COR-L47 (cell line): ENCODE measurements at regions not wholly inside any gene's neighbourhood (a gene's known extent, or its start where the extent isn't known, plus 50 kb on each side); places are given as distances from the start of the nearest gene placed in this dataset.
A peak's percentile ranks its signal among the peaks of the same experiment; 100 is the strongest.
"Not testable (repeated sequence)": the region's sequence is repeated elsewhere in the genome, so short reads cannot be mapped to it uniquely, and the experiment has no call there.

Source experiments
- DNase-seq: peaks from one replicate; lab custom pipeline; 2025; lab: John Stamatoyannopoulos, UW

DNA sequence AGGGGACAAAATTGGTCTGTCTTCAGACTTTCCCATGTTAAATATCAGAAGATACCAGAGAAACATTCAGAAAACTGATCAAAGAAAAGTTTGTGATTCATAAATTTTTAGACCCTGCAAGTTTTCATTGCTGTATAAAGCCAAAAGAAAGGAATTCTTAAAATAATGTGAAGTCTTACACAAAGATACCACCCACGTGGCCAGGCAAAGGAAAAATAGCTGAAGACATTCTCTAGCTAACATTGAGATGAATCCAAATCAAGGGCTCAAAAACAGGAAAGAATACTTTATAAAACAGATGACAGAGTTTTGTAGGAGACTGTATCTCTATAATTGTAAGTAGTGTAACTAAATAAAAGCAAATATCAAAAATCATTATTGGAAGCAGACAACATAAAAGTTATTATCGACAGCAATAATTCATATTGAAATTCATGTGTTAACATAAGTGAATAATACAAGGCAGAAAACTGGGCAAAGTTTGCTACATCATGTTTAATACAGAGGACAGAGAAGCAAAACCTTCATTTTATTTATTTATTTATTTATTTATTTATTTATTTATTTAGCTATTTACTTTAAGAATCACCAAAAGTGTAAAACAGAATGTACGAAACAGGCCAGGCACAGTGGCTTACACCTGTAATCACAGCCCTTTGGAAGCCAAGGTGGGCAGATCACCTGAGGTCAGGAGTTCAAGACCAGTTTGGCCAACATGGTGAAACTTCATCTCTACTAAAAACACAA is 204.6 kb upstream of the SLIT2 start:
- no peak for DNase-seq

DNA sequence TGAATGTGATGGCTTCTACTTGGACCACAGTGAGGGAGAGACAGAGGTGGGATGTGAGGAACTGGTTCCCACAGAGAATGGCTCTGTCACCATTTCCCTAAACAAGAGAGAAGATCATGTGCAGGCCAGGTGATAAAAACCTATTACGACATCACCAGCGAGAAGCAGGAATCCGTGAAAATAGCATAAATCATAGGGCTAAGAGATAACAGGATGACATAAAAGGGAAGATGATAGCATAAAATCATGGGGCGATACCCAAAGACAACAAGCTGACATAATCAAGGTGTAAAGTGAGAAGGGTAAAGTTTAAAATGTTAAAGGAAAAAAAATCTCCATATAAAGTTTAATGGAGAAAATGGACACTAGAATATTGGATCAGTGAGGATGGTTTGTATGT is 205.5 kb upstream of the SLIT2 start:
- no peak for DNase-seq

DNA sequence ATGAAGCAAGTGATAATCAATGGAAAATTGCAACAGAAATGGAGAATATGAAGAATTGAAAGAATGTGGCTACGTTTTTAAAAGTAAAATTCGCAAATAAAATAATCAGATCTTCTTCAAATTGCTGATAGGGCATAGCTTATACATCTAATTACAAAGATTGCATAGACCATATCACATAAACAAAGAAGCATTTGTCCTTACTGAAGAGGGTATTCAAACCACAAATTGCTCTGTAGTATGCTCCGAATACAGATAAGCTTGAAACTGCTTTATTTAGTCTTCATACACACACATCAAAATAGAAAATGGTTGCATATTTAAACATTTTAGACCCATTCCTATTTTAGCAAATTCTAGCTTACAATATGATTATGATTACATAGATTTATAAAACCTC is 206.7 kb upstream of the SLIT2 start:
- no peak for DNase-seq

DNA sequence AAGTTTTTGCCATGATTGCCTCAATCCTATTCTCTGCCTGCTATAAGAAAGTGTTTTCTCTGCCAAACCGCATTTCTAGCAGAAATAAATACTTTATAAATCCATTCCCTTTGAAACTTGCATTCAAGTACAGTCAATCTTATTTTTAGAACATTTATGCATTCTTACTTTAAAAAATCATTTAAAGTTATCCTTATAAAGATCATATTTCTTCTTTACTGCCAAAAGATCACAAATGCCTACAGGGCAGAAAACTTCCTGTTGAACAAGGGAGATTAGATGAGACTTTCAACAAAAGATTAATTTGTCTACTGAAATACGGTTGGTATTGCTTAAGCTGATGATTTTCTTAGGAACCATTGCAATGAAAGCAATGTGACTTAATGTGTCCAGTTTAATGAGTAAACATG is 207.2 kb upstream of the SLIT2 start:
- no peak for DNase-seq

DNA sequence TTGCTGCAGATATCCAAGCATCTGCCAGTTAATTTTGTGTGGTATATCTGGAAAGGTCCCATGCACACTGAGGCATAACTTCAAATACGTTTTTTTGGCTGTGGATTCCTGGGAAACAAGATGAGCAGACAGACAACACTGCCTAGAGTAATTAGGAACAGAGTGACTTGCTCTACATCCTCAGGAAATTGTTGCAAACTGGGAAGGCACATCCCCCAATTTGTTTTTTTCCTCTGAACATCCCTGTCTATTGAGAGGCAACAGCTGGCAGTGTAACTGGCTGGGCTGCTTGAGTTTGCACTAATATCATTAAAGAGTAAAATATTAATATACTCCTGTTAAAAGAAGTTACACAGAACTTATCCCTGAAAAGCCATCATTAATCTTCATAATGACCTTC is 207.7 kb upstream of the SLIT2 start:
- DNase-seq: no peak

DNA sequence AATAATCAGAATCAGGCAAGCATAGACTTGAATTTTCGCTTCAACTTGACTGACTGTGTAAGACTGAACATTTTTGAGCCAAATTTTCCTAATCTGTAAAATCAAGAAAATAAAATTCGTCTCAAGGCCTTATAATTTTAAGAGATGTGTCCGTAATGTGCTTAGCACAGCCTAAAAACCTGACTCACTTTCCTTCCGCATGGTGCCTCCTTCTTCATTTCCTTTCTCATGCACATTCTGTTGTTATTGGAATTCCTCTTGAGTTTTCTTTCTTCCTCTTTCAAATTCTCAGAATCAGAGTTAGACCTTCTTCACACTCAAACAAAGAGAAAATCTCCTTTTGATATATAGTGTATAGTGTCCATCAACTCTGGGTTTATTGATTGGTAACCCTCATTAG is 208.9 kb upstream of the SLIT2 start:
- DNase-seq: no peak

DNA sequence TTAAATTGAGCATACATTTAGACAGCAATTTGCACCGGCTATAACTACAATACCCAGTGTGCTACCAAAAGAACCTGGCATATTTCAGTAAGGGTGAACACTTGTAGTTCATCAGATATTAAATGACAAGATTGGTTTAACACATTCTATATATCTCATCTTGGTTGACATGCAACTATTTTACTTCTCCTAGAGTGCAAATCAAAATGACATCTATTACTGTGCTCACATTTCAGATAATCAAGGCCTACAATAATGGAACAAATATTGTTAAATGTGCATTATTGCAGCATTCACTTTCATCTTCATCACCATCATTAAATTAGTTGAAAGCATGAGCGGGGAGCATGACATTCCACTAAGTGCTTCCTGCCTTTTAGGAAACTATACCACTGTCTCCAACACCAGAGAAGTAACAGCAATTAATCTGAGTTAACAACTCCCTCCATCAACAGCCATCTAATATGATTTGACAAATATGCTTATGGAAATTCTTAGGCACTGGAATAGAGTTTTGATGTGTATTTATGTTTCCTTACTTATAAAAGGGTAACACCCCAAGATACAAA is 209.8 kb upstream of the SLIT2 start:
- no peak for DNase-seq

DNA sequence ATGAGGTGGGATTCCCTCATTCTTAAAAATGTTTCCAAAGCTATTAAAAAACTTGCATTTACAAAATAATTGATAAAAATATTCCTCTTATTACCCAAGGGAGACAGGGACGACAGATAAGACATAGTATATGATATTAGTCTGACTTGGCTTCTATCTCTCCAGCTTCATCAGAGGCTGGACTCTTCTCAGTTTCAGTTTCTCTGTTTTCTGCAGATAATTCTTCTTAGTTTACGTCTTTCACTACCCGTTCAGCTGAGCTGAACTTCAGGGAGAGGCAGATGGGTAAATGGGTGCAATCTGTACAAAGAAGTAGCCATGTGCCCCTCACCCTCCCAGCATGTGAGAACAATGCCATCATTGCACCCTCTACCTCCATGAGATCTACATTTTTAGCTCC is 214.0 kb upstream of the SLIT2 start:
- no peak for DNase-seq

DNA sequence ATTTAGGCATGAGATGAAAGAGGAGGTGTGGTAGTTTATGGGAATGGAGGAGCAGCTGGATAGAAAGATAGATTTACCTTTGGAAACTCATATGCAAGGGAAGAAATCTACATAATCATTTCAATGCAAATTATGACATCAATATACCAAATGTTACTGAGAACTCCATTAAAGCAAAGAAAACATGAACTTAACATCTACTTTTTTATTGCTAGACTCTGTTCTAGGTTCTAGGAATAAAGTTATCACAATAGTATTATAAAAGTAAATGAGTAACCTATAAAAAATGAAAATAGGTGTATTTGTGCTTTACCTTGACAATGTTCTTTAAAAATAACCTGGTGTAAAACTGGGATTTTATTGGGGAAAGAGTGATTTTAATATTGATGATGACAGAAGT is 221.6 kb upstream of the SLIT2 start:
- DNase-seq: no peak

DNA sequence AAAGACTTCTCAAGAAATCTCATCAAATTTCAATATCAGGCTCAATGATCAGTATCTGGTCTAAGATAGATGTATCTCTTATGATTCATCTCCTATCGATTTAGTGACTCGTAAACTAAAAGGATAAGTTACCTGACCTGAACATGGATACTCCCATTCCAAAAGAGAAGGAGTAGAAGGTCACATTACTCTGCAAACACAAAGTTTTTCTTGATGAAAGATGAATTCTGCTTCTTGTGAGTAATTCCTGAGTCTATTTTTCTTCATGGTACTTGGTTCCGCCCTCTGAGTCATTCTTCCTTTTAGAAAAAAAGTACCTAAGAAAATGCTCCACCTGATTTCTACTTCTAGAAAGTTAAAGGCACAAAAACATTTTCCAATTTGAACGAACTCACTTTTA is 223.1 kb upstream of the SLIT2 start:
- DNase-seq: no peak

DNA sequence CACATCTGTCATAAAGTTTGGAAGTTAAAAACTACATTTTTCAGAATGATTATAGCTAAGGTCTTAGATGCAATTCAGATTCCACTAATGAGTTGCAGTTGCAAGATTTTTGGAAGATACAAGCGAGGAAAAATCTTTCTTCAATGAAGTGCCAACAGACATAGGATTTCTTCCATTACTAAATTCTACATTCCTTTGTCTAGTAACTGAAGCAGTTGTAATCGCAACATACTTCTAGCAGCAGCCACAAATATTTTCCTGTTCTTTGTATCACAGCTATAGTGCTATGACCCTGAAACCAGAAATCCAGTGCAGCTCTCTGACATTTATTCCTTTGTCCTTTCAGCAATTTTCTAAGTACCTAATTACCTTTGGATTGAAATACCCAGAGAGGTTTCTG is 225.2 kb upstream of the SLIT2 start:
- no peak for DNase-seq

DNA sequence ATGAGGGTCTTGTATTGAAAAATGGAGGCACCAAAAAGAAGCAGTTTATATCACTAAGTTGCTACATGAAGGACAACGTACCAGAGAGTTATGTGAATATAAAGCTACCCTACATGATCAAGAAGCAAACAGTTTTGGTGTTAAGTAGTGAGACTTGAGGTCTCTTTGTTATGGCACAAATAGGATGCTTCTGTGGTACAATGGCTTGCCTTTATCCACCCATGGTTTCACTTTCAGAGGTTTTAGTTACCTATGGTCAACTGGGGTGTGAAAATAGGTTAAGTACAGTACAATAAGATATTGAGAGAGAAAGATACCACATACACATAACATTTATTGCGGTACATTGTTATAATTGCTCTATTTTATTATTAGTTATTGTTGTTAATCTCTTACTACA is 229.2 kb upstream of the SLIT2 start:
- no peak for DNase-seq

DNA sequence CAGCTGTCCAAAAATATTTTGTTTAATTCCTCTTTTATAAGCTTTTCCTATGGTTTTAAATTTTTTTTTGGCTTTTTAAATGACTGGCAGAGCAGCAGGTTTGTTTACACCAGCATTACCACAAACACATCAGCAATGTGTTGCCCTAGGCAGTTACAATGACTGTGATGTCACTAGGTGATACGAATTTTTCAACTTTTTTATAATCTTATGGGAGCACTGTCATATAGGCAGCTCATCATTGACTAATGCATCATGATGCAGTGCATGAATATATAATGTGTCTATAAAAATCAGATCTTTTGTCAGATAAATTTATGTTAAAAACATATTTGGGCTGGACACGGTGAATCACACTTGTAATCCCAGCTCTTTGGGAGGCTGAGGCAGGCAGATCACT is 231.6 kb upstream of the SLIT2 start:
- no peak for DNase-seq

DNA sequence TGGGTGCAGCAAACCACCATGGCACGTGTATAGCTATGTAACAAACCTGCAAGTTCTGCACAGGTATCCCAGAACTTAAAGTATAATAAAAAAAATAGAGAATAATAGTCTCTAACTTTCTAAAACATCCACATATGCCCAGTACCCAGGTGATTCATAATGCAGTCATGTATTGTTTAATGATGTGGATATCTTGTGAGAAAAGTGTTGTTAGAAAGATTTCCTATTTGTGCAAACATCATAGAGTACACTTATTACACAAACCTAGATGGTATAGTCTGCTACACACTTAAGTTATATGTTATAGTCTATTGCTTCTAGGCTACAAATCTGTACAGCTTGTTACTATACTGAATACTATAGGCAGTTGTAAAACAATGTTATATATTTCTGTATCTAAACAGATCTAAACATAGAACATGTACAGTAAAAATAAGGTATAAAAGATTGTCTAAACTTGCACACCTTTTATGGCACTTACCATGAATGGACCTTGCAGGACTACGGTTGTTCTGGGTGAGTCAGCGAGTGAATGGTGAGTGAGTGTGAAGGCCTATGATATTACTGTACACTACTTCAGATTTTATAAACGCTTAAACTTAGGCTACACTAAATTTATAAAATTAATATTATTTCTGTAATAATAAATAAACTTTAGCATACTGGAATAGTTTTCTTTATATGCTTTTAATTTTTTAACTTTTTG is 232.2 kb upstream of the SLIT2 start:
- DNase-seq: no peak

DNA sequence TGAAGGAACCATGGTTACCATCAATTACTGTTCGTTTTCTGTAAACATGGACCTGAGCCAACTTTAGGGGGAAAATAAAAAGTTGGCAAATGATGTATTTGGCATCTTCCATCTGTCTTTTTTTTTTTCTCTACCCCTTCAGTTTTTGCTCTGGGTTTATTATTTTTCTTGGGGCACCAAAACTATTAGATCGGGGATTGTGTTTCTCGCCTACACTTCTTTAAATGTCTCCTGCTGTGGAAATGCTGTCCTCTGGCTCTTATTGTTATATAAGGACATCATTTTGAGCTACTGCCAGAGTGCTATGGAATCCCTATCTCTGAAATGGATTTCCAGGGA is 234.0 kb upstream of the SLIT2 start:
- peak; percentile 49 for DNase-seq

DNA sequence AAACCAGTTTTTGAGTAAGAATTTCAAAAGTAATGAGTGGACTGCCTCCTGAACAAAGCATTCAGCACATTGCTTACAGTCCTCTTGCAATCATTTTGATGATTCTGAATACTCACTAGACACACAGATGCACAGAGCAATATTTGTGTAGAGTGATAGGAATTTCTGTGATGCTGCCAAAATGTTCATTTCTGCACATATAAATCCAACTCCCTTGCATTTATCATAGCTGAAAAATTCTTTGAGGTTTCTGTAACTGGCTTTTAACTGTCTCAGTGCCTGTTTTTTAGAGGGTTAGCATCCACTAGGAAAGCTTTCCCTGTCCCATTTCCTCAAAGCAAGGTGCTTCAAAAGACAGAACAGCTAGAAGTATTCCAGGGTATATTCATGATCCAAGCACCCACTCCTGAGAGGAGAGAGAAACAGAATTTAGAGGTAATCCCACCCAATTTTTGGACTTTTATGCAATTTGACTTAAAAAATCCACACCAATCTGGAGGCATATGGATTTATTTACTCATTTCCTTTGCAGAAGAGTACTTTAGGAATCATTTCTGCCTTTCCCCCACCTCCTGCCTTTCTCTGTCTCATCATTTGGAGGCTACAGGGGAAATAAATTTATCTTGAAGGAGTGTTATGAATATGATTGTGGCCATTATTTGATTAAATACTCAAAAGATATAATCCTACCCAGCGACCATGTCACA is 234.5 kb upstream of the SLIT2 start:
- DNase-seq: no peak

DNA sequence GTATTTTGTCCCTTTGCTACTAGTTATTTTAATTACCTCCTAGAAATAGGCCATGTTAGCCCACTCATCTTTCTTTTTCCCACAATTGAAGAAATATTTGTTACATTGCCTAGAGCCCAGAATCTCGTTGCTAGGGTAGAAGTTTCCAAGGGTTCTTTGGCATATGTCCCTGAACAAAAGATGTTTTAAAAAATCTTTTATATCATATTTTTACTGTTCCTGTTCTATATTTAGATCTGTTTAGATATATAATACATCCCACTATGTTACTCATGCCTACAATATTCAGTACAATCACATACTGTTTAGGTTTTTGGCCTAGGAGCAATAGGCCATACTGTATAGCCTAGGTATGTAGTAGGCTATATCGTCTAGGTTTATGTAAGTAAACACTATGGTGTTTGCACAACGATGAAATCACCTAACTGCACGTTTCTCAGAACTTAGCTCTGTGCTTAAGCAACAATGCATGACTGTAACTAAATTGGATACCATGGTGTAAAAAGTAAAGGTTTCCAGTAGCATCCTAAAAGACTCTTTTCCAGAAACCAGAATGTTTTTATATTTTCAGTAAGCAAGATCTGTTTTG is 236.0 kb upstream of the SLIT2 start:
- no peak for DNase-seq

DNA sequence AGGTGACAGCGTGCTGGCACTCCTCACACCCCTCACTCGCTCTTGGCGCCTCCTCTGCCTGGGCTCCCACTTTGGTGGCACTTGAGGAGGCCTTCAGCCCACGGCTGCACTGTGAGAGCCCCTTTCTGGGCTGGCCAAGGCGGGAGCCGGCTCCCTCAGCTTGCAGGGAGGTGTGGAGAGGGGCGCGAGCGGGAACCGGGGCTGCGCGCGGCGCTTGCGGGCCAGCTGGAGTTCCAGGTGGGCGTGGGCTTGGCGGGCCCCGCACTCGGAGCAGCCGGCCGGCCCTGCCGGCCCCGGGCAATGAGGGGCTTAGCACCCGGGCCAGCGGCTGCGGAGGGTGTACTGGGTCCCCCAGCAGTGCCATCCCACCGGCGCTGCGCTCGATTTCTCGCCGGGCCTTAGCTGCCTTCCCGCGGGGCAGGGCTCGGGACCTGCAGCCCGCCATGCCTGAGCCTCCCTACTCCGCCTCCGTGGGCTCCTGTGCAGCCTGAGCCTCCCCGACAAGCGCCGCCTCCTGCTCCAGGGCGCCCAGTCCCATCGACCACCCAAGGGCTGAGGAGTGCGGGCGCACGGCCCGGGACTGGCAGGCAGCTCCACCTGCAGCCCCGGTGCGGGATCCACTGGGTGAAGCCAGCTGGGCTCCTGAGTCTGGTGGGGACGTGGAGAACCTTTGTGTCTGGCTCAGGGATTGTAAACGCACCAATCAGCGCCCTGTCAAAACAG is 247.7 kb upstream of the SLIT2 start:
- DNase-seq: not testable (repeated sequence)

DNA sequence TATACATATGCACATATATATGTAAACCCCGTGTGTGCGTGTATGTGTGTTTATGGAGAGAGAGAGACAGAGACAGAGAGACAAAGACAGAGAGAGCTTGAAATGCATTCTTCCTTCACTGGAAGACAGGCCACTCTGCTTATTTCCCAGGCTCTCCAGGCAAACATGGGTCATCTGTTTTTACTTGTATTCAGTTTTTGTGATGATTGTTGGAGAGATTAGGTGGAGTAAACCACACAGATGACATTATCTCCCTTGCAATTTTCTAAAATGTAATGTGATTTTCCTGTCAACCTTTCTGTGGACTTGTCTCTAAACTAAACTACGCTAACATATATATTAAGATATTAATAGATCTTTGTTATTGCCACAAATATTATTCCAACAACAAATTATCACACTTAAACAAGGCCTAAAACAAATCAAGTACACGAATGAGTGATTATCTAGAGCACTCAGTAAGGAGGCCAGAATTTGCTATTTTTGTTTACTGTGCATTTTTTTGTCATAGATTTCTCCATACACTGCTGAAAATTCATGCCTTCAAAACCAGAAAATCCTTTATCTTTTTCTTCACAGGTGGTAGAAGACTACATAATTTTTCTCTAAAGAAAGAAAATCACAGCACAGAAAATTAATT is 251.8 kb upstream of the SLIT2 start:
- no peak for DNase-seq

DNA sequence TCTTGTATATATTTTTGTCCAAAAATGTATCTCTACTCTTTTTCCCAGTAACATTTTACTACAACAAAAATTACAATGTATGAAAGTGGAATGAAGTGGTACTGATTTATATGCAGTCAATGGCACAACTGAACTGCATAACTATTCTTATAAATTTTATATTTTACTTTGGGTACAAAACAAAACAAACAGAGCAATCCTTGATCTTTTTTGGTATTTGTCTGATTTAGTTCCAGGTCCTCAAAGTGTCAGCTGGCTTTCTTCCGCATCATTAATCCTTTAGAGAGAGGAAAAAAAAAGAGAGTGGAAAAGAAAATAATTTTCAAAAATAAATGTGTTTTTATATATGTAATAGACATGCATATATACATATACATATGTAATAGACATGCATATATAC is 252.4 kb upstream of the SLIT2 start:
- DNase-seq: no peak

DNA sequence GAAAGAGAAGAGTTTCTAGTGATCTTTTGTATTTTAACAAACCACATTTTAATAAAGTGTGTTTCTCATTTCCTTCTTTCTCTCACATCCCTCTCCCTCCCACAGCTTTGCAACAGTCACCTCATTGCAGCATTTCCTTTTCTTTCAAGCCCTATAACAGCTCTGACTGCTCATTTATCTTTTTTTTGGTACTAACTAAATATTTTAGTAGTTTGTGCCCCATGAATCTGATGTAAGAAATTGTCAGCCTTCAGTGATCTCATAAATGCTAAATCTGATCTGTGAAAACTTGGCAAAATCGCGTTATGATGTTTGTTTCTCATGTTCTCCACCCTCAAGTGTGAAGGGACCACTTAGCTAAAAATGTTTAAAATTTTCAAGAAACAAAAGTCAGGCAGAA is 258.5 kb upstream of the SLIT2 start:
- no peak for DNase-seq
